HG03558 (cell line): ENCODE measurements at regions not wholly inside any gene's neighbourhood (a gene's known extent, or its start where the extent isn't known, plus 50 kb on each side); places are given as distances from the start of the nearest gene placed in this dataset.
"Not testable (repeated sequence)": the region's sequence is repeated elsewhere in the genome, so short reads cannot be mapped to it uniquely, and the experiment has no call there.

Experiments
- ATAC-seq: cut with Tn5 transposase; IDR thresholded peaks from one replicate; pipeline ENCODE4 v1.9.1; 2021; ENCODE audit warnings: moderate number of reproducible peaks; ENCODE audit not compliant: unreplicated experiment; ENCODE audit errors: extremely low read depth

DNA sequence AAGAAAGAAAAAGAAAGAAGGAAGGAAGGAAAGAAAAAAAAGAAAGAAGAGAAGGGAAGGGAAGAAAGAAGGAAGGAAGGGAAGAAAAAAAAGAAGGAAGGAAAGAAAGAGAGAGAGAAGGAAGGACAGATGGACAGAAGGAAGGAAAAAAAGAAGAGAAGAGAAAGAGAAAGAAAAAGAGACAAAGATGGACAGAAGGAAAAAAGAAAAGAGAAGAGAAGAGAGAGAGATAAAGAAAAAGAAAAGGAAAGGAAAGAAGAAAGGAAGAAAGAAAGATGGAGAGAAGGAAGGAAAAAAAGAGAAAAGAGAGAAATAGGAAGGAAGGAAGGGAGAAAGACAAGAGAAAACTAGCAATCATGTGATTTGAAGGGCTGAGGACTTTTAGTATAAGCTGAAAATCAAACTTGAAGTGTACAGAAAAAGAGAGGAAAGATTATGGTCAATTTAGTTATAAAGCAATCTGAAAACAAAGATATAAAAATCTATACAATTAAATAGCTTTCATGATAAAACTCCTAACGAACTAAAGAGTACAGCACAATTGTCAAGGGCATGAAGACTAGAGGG is 115.3 kb downstream of the LTN1 start:
- no peak for ATAC-seq

DNA sequence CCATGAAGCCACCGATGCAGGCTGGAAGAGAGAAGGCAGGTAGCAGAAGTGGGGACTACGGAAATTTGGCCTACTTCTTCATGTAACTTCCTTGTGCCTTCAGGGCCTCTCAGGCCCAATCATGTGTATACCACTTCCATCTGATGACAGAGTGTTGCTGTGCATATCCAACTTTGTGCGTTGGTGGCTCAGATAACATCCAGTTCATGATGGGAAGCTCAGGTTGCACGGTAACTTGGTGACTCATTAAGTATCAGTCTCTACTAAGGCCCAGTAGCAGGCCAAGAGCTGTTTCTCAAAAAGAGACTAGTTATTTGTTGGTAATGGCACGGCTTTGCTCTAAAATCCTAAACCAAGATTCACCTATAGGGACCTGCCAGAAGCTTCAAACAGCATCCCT is 117.6 kb downstream of the LTN1 start:
- no peak for ATAC-seq

DNA sequence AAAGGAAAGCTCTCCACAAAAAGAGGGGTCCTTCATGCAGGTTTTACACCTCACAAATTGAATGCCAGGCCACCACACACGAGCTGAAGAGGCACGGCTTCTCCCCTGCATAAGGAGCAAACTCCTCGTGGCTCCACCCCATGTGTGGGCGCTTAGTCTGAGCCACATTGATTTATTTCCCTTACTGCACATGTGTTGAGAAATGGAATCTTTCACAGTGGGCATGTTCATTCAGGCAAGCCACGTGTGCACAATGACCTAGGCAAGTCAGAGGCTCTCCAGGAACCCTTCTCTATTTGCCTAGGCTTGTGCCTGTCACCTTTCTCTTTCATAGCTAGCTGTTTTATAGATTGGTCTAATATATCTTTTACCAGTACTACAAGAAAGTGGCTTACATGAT is 120.5 kb downstream of the LTN1 start:
- no peak for ATAC-seq

DNA sequence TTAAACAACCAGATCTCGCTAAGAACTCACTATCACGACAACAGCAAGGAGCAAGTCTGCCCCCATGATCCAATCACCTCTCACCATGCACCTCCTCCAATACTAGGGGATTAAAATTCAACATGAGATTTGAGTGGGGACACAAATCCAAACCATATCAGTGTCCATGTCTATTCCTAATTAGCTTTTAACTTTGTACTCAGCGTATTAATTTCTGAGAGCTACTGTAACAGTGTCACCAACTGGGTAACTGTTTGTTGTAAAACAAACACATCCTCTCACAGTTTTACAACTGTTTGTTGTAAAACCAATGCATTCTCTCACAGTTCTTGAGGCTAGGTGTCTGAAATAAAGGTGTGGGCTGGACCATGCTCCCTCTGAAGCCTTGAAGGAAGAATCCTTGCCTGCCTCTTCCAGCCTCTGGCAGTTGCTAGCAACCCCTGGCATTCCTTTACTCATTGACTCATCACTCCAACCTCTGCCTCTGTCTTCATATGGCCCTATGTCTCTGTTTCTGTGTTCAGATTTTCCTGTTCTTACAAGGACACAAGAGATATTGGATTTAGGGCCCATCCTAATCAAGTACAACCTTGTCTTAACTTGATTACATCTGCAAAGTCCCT is 121.2 kb downstream of the LTN1 start:
- no peak for ATAC-seq

DNA sequence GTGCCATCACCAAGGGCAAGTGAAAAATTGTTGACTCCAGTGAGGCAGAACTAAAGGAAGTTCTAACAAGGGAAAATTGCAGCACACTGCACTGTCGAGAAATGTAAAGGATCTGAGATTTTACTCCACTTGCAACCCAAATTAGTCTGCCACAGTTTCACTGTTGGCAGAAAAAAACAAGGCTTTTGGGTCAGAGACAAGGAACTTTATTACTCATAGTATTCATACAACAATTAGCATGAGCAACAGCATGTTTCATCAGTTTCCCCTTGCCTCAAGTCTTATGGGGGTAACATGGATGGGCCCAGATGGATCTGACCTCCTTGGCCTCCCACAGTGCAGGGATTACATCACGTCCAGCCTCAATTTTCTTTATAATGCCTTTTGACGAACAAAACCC is 125.3 kb downstream of the LTN1 start:
- no peak for ATAC-seq

DNA sequence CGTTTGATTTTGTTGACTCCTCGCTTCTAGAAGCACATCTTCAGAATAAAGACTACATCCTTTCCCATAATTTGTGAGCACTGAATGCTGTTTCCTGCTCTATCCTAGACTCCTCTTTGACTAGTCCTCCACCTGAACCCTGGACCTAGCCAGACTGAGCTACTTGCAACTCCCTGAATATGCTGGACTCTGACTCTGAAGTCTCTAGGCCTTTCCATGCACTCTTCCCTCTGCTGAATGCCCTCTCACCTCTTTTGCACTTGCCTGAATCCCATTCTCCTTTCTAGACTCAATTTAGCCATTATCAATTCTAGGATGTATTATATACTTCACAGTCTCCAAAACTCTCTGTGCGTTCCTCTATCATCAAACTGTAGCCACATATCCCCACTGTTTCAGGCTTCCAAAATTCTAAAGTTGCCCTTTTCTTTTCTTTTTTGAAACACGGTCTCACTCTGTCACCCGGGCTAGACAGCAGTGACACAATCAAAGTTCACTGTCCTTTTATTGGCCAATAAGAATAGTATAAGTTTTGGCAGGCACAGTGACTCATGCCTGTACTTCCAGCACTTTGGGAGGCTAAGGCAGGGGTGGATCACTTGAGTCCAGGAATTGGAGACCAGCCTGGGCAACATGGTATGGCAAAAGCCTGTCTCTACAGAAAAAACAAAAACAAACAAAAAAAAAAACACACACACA is 127.0 kb downstream of the LTN1 start:
- no peak for ATAC-seq

DNA sequence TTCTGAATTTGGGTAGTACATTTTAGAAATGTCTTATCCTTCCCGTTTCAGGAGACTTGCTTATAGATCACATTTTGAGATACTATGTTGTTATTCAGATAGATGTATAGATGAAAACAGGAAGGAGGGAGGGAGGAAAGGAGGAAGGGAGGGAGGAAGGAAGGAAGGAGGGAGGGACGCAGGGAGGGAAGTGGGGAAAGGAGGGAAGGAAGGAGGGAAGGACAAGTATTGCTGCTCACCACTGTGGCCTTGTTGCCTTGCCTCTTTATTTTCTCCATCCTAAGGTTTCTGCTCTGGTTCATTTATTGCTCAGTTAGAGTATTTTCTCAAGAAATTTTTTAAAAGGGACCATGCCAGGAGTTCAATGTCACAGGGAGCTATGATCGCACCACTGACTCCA is 134.3 kb downstream of the LTN1 start:
- no peak for ATAC-seq

DNA sequence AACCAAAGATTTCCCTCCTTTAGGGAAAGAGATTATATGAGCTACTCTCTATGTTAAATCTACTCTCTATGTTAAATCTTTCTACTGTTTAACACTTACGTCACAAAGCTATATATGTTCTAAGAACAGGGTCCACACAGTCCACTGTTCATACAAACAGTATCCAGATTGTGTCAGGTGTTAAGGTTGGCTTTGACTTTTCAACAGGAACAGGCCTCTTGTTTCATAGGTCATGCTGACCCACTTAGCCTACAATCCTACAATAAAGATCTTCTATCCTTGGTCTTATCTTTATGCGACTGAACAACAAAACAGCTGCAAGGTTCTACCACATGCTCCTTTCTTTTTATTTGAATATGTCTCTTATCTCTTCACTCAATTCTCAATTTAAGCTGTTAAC is 134.9 kb downstream of the LTN1 start:
- ATAC-seq, result no peak

DNA sequence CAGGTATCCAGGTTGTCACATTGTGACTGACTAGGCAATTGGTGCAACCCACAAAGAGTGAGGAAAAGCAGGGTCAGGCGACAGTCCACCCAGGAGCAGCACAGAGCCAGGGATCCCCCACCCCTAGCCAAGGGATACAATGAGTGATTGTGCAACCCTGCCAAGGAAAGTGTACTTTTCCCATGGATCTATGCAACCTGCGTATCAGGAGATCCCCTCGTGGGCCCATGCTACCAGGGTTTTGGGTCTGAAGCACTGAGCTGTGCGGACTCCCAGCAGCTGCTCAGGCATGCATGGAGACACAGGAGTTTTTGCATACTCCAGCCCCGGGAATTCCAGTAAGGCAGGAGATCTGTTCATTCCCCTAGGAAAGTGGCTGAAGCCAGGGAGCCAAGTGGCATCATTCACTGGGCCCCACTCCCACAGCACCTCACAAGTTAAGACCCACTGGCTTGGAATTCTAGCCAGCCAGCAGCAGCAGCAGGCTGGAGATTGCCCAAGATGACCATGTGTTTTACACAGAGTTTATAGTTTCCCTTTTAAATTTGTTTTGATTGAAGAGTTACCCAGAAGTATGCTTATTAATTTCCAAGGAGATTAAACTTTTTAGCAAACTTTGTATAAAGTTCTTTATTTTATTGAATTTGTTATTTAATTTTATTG is 136.0 kb downstream of the LTN1 start:
- no peak for ATAC-seq

DNA sequence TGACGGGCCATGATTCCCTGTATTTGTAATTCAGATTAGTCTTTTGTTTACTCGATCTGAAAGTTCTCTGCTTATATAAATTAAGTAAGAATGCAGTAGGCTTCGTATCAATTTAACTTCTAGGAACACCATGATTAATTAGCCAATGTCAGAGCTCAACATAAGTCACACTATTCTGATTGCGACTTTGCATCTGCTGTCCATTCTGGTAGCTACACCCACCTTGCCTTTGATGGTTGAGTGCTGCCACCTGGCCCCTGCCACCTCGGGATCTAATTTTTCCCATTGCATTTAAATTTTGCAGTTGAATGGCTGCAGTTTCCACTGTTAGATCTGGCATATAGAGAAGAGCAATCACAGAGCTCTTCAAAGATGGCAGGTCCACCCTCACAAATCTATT is 140.0 kb downstream of the LTN1 start:
- ATAC-seq, result no peak

DNA sequence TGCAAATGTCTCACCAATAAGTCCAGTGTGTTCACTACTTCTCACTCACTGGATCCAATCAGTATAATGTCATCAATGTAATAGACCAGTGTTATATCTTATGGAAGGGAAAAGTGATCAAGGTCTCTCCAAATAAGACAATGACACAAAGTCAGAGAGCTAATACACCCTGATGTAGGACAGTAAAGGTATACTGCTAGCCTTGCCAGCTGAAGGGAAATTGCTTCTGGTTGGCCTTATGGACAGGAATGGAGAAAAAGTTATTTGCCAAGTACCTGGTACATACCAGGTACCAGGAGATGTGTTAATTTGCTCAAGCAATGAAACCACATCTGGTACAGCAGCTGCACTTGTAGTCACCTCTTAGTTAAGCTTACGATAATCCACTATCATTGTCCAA is 141.0 kb downstream of the LTN1 start:
- no peak for ATAC-seq

DNA sequence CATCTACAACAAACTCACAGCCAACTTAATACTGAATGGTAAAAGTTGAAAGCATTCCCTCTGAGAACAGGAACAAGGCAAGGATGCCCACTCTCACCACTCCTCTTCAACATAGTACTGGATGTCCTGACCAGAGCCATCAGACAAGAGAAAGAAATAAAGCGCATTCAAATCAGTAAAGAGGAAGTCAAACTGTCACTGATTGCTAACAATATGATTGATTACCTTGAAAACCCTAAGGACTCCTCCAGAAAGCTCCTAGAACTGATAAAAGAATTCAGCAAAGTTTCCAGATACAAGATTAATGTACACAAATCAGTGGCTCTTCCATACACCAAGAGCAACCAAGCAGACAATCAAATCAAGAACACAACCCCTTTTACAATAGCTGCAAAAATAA is 153.4 kb downstream of the LTN1 start:
- not testable (repeated sequence) for ATAC-seq

DNA sequence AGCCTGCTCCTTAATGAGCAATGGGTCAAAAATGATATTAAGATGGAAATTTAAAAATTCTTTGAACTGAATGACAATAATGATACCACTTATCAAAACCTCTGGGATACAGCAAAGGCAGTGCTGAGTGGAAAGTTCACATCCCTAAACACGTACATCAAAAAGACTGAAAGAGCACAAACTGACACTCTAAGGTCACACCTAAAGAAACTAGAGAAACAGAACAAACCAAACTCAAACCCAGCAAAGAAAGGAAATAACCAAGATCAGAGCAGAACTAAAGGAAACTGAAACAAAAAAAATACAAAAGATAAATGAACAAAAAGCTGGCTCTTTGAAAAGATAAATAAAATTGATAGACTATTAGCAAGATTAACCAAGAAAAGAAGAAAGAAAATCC is 155.3 kb downstream of the LTN1 start:
- ATAC-seq, result not testable (repeated sequence)

DNA sequence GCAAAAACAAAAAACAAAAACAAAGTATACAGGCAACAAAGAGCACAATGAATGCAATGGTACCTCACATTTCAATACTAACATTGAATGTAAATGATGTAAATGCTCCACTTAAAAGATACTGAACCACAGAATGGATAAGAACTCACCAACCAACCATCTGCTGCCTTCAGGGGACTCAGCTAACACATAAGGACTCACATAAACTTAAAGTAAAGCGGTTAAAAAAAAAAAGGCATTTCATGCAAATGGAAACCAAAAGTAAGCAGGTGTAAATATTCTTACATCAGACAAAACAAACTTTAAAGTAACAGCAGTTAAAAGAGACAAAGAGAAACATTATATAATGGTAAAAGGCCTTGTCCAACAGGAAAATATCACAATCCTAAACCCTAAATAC is 156.1 kb downstream of the LTN1 start:
- not testable (repeated sequence) for ATAC-seq

DNA sequence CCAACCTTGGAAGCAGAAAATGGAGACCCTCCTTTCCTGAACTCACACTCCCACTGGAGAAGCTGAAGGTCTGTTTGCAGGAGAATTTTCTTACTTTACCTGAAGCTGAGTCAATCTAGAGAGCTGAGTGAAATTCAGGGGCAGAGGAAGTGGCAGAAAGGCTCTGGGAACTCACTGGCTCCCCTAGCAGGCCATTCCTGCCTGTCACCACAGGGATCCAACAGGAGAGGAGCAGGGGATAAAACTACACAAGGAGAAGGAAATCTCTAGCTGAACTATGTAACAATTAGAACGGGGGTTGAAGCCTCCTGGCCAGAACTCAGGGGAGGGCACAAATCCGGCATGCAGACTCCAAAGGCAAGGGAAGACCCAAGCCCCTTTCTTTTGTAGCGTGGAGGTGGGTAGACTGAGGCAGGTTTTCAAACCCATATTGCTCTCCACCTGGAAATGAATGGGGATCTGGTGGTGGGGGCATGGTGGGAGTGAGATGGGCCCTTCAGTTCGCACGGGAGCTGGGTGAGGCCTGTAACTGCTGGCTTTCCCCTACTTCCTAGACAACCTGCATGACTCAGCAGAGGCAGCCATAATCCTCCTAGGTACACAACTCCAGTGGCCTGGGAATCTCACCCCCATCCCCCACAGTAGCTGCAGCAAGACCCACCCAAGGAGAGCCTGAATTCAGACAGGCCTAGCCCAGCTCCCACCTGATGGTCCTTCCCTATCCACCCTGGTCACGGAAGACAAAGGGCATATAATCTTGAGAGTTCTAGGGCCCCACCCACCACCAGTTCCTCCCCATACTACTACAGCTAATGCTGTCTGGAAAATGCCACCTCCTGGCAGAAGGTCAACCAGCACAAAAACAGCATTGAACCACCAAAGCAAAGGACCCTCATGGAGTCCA is 158.1 kb downstream of the LTN1 start:
- no peak for ATAC-seq

DNA sequence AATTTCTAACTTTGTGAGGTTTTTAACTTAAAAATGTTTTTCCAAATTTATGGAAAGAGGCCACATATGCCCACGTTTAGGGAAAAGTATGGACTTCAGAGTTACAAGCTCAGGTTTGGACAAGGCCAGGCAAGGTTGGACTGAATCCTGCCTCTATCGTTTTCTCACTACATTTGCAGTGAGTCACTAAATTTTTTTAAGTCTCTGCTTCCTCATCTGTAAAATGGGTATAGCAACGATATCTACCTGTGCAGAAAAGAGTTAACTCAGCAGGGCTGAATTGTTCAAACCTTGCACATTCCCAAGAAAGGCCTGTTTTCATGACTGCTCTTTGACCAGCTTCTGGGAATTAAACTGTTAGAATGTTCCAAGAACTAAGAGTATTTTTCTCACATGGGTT is 159.1 kb downstream of the LTN1 start:
- no peak for ATAC-seq

DNA sequence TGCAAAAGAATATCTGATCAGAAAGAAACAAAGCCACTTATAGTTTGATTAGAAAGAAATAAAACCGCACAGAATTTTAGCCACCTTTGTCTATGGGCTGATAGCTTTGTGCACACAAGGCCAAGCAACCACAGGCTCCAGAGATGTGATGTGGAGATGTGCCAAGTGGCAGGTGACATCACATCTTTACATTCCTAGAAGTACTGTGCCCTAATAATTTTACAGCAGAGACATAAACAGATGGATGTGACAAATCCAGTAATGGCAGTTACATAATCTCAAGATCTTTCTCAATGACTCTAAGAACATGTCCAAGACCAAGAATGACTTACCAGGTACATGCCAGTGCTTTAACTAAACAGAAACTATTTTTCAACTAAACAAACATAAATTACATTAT is 159.5 kb downstream of the LTN1 start:
- no peak for ATAC-seq

DNA sequence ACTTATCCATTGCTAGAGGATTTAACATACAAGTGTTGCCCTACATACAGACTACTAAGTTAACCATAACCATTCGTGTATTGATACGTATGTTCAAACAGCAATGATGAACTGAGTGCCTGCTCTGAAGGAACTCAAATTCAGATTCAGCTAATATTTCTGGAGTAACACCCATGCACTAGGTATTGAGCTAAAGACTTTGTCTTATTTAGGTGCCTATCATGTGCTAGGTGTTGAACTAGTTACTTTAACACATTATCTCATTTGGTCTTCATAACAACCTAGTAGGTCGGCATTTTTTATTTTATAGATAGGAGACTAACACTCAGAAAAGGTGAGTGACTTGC is 160.0 kb downstream of the LTN1 start:
- no peak for ATAC-seq

DNA sequence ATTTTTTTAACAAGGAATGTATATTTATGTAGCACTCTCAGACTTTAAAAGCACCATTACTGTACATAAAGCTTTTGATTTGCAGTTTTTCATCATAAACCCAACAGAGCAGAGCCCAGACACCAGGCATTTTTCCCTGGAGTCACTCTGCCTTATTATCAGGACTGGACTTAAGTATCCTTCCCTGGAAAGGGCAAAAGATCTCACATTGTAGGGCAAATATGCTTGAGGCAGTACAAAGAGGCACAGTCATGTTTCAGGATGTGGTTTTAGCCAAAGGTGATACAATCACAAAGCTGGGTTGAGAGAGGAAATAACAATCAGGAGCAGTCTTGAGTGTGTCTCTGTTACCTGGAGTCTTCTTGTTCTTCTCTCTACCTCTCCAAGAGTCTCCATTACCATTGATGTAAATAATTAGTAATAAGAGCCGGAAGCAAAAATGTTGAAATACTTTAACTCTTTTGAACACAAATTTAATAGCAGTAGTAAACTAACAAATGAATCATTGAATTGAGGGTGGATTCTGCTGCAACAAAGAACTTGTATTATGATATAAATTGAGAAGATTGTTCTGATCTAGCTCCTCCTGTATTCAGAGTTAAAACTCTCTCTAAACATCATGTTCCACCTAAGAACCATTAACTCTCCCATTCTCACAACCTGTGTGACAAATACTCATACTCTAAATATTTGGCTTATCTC is 160.5 kb downstream of the LTN1 start:
- no peak for ATAC-seq

DNA sequence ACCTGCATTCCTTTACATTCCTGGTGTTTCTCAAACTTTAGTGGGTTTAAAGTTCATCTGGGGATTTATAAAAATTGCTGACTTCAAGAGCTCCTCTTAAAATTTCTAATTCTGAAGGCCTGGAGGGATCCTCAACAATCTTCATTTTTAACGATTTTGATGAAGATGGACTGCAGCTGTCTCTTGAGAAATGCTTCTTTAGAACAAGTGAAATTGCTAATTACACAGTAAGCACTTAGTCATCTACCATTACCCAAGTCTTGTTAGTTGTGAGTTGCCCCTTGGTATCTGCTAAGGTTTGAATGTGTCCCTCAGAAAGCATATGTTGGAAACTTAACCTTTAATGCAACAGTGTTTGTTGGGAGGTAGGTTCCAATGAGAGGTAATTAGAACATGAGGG is 163.7 kb downstream of the LTN1 start:
- ATAC-seq, result no peak
